ENCODE measurements at regions not wholly inside any gene's neighbourhood (a gene's known extent, or its start where the extent isn't known, plus 50 kb on each side); places are given as distances from the start of the nearest gene placed in this dataset.

DNA sequence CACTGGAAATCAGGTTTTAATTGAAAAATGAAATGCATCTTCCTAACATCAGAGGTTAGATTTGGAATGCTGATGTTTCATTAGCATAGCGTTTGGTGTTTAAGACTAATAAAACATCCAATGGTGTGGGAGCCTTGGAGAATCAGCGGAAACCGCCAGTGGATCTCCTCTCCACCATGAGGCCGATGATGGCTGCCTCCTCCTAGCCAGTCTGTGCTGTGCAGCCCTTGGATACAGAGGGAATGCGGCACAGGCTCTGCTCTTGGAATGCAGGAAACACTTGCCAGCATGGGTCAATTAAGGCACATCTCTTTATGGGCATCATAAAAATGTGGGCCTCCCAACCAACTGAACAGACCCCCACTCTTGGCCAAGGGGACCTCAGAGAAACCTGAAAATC is 259.9 kb downstream of the GLRX3 start:
- Histone ChIP-seq H3K9me3 (ENCODE audit: control insufficient read depth, insufficient read depth, low read length) (peaks cover 9% of the 10 kb centered on the region), H3K36me3 (ENCODE audit: control insufficient read depth, insufficient read depth, low read length) (no peaks in the 10 kb centered on the region), H3K27me3 (ENCODE audit: control insufficient read depth, insufficient read depth, low read length) (no peaks in the 10 kb centered on the region), H3K9ac (ENCODE audit: low read depth, low read length) (no peak overlapping the region), H3K4me1 (ENCODE audit: control insufficient read depth, insufficient read depth, low read length) (no peaks in the 10 kb centered on the region), H3K4me3 (ENCODE audit: low read depth, low read length) (no peak overlapping the region)

DNA sequence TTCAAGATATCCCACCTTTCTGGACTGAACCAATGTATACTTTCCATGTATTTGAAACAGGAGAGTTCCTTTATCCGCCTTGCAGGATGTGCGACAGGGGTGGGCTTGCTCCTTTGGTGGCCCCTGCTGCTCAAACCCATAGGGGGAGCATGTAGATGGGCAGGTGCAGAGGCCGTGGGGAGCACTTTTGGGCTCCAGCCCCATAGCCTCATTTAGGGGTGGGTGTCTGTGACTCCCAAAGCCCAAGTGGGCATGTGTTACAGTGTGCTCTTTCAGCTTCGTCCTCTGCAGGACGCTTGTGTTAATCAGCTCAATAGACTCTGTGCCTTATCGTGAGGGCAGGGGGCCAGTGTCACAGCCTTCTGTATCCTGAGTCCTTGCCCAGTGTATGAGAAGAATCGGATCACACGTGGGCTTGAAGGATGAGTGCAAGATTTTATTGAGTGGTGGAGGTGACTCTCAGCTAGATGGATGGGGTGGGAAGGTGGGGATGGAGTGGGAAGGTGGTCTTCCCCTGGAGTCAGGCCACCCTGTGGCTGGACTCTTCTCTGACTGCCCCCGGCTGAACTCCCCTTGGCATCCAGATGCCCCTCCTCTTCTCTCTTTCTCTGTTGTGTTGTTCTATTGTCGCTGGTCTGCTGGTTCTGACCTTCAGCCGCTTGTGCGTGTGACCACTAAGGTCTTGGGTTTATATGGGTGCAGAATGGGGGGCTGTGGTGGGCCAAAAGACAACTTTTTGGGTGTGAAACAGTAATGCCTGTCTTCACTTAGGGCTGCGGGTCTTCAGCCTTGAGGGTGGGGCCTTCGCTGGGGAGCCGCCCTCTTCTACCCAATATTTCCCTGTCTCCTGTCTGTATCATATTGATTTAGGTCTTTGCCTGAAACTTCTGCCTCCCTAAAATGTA is 262.2 kb downstream of the GLRX3 start:
- Histone ChIP-seq H3K27me3 (ENCODE audit: control insufficient read depth, insufficient read depth, low read length) (no peaks in the 10 kb centered on the region), H3K4me3 (ENCODE audit: low read depth, low read length) (no peak overlapping the region), H3K9me3 (ENCODE audit: control insufficient read depth, insufficient read depth, low read length) (peaks cover 9% of the 10 kb centered on the region), H3K36me3 (ENCODE audit: control insufficient read depth, insufficient read depth, low read length) (no peaks in the 10 kb centered on the region), H3K9ac (ENCODE audit: low read depth, low read length) (no peak overlapping the region), H3K4me1 (ENCODE audit: control insufficient read depth, insufficient read depth, low read length) (peaks cover 3% of the 10 kb centered on the region)

DNA sequence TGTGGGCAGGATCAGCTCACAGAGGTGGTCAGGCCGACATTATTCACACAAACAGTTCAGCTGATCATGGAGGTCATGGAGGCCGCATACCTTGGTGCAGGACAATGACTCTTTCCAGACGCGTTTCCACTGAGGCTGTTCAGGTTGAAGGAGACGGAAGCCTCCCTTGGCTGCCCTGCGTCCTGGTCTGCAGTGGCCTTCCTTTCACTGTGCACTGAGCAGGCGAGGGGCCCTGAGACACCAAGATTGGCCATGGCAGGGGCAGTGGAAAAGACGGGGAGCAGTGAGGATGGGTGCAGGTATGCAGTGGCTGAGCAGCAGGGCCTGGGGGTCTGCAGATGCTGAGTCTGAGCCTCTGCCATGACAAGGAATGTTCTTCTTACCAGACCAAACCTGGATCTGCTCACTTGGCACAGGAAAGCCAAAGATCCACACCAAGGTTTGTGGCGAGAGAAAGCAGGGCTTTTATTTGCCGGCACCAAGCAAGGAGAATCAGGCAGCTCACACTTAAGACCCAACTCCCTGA is 263.3 kb downstream of the GLRX3 start:
- no peaks in the 10 kb centered on the region for H3K27me3 ChIP-seq (ENCODE audit: control insufficient read depth, insufficient read depth, low read length)

GRCh38 chr10:130400890-130401289 is 264.7 kb downstream of the GLRX3 start:
- H3K9me3 ChIP-seq (ENCODE audit: control insufficient read depth, insufficient read depth, low read length) = peaks cover 4% of the 10 kb centered on the region
- H3K36me3 ChIP-seq (ENCODE audit: control insufficient read depth, insufficient read depth, low read length) = no peaks in the 10 kb centered on the region
- H3K4me3 ChIP-seq (ENCODE audit: low read depth, low read length) = no peak overlapping the region
- no peaks in the 10 kb centered on the region for H3K27me3 ChIP-seq (ENCODE audit: control insufficient read depth, insufficient read depth, low read length)
- H3K9ac ChIP-seq (ENCODE audit: low read depth, low read length) = no peak overlapping the region
- H3K4me1 ChIP-seq (ENCODE audit: control insufficient read depth, insufficient read depth, low read length) = peaks cover 3% of the 10 kb centered on the region

More for the DNA sequence above, 263.3 kb downstream of the GLRX3 start:
- Histone ChIP-seq H3K36me3 (ENCODE audit: control insufficient read depth, insufficient read depth, low read length) (no peaks in the 10 kb centered on the region), H3K4me1 (ENCODE audit: control insufficient read depth, insufficient read depth, low read length) (peaks cover 3% of the 10 kb centered on the region), H3K9ac (ENCODE audit: low read depth, low read length) (no peak overlapping the region), H3K9me3 (ENCODE audit: control insufficient read depth, insufficient read depth, low read length) (peaks cover 9% of the 10 kb centered on the region), H3K4me3 (ENCODE audit: low read depth, low read length) (no peak overlapping the region)

- H3K4me3 ChIP-seq (ENCODE audit: low read depth, low read length) = no peak overlapping the region
Measured at GRCh38 chr10:130401860-130402765, 265.9 kb downstream of the GLRX3 start.

GRCh38 chr10:130403153-130404075 is 267.2 kb downstream of the GLRX3 start:
- H3K9me3 ChIP-seq (ENCODE audit: control insufficient read depth, insufficient read depth, low read length) = no peaks in the 10 kb centered on the region
- no peak overlapping the region for H3K4me3 ChIP-seq (ENCODE audit: low read depth, low read length)
- no peak overlapping the region for H3K9ac ChIP-seq (ENCODE audit: low read depth, low read length)
- no peaks in the 10 kb centered on the region for H3K36me3 ChIP-seq (ENCODE audit: control insufficient read depth, insufficient read depth, low read length)
- no peaks in the 10 kb centered on the region for H3K27me3 ChIP-seq (ENCODE audit: control insufficient read depth, insufficient read depth, low read length)
- H3K4me1 ChIP-seq (ENCODE audit: control insufficient read depth, insufficient read depth, low read length) = peaks cover 3% of the 10 kb centered on the region

More at GRCh38 chr10:130401860-130402765, 265.9 kb downstream of the GLRX3 start:
- Histone ChIP-seq H3K4me1 (ENCODE audit: control insufficient read depth, insufficient read depth, low read length) (peaks cover 3% of the 10 kb centered on the region), H3K36me3 (ENCODE audit: control insufficient read depth, insufficient read depth, low read length) (no peaks in the 10 kb centered on the region), H3K27me3 (ENCODE audit: control insufficient read depth, insufficient read depth, low read length) (no peaks in the 10 kb centered on the region), H3K9me3 (ENCODE audit: control insufficient read depth, insufficient read depth, low read length) (no peaks in the 10 kb centered on the region), H3K9ac (ENCODE audit: low read depth, low read length) (no peak overlapping the region)

- no peaks in the 10 kb centered on the region for H3K36me3 ChIP-seq (ENCODE audit: control insufficient read depth, insufficient read depth, low read length)
- H3K4me3 ChIP-seq (ENCODE audit: low read depth, low read length) = no peak overlapping the region
- H3K27me3 ChIP-seq (ENCODE audit: control insufficient read depth, insufficient read depth, low read length) = no peaks in the 10 kb centered on the region
- no peak overlapping the region for H3K9ac ChIP-seq (ENCODE audit: low read depth, low read length)
- H3K9me3 ChIP-seq (ENCODE audit: control insufficient read depth, insufficient read depth, low read length) = no peaks in the 10 kb centered on the region
- H3K4me1 ChIP-seq (ENCODE audit: control insufficient read depth, insufficient read depth, low read length) = peaks cover 3% of the 10 kb centered on the region
Measured at GRCh38 chr10:130404476-130405055, 268.4 kb downstream of the GLRX3 start.

DNA sequence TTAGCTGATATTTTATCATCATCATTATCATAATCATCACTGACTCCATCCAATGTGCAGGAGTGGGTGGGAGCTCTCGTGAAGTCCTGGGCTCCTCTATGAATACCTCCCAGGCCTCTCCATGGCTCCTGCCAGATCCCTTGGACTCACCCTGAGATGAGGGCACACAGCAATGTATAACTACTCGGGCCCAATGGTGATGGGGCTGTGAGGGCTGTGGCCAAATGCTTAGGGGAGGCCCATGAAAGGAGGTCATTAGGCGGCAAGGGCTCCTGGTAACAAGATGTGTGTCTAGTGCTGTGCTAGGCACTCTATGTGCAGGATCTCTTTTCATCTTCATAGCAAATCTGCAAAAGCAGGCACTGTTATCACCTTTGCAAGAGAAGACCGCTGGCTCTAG is 270.9 kb downstream of the GLRX3 start:
- H3K9ac ChIP-seq (ENCODE audit: low read depth, low read length) = no peak overlapping the region
- H3K27me3 ChIP-seq (ENCODE audit: control insufficient read depth, insufficient read depth, low read length) = no peaks in the 10 kb centered on the region
- H3K9me3 ChIP-seq (ENCODE audit: control insufficient read depth, insufficient read depth, low read length) = no peaks in the 10 kb centered on the region
- H3K4me3 ChIP-seq (ENCODE audit: low read depth, low read length) = no peak overlapping the region
- H3K4me1 ChIP-seq (ENCODE audit: control insufficient read depth, insufficient read depth, low read length) = no peaks in the 10 kb centered on the region
- no peaks in the 10 kb centered on the region for H3K36me3 ChIP-seq (ENCODE audit: control insufficient read depth, insufficient read depth, low read length)

GRCh38 chr10:130409331-130409730 is 273.1 kb downstream of the GLRX3 start:
- Histone ChIP-seq H3K36me3 (ENCODE audit: control insufficient read depth, insufficient read depth, low read length) (no peaks in the 10 kb centered on the region), H3K9me3 (ENCODE audit: control insufficient read depth, insufficient read depth, low read length) (no peaks in the 10 kb centered on the region), H3K4me1 (ENCODE audit: control insufficient read depth, insufficient read depth, low read length) (no peaks in the 10 kb centered on the region), H3K27me3 (ENCODE audit: control insufficient read depth, insufficient read depth, low read length) (no peaks in the 10 kb centered on the region), H3K9ac (ENCODE audit: low read depth, low read length) (no peak overlapping the region), H3K4me3 (ENCODE audit: low read depth, low read length) (no peak overlapping the region)

DNA sequence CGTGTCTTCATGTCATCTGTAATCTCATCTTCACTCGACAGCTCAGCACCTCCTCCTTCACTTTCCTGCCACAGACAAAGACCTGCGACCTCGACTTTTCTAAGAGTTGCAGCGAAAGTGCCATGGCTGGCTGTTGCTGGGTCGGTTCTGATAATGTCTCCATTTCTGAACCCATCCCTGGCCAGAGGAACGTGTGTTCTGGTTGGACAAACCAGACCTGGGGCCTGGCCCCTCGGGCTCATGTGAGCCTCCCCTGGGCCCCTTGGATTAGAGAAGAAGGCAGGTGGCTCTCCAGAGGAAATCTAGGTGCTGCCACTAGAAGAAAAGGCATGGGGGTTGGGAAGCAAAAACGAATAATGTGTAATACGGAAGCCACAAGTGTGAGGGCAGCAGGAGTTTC is 273.7 kb downstream of the GLRX3 start:
- H3K4me1 ChIP-seq (ENCODE audit: control insufficient read depth, insufficient read depth, low read length) = no peaks in the 10 kb centered on the region
- H3K4me3 ChIP-seq (ENCODE audit: low read depth, low read length) = no peak overlapping the region
- no peak overlapping the region for H3K9ac ChIP-seq (ENCODE audit: low read depth, low read length)
- no peaks in the 10 kb centered on the region for H3K9me3 ChIP-seq (ENCODE audit: control insufficient read depth, insufficient read depth, low read length)
- H3K36me3 ChIP-seq (ENCODE audit: control insufficient read depth, insufficient read depth, low read length) = no peaks in the 10 kb centered on the region
- H3K27me3 ChIP-seq (ENCODE audit: control insufficient read depth, insufficient read depth, low read length) = no peaks in the 10 kb centered on the region
